GM12878 (cell line): ENCODE measurements at regions not wholly inside any gene's neighbourhood (a gene's known extent, or its start where the extent isn't known, plus 50 kb on each side); places are given as distances from the start of the nearest gene placed in this dataset.

Source experiments
- EGR1 ChIP-seq, 2 experiments: IDR thresholded peaks; 1 replicate in 1 of 2; 2 replicates in 1 of 2; pipeline ENCODE4 v1.6.1; 2011 to 2012; ENCODE audit warnings: low read depth in 2 of 2, low read length in 2 of 2, borderline replicate concordance in 1 of 2, mild to moderate bottlenecking in 1 of 2, moderate library complexity in 1 of 2
- FOXK2 ChIP-seq: fragments of 450-650 bp; IDR thresholded peaks from 2 replicates; pipeline ENCODE4 v1.6.1; 2017; ENCODE audit warnings: mild to moderate bottlenecking, moderate library complexity
- NRF1 ChIP-seq: conservative IDR thresholded peaks from 2 replicates; pipeline ENCODE4 v1.6.1; 2011; ENCODE audit warnings: mild to moderate bottlenecking, low read depth, low read length, improper control_type of control experiment
- POLR2AphosphoS5 ChIP-seq: IDR thresholded peaks from 2 replicates; pipeline ENCODE4 v1.6.1; 2011; ENCODE audit warnings: mild to moderate bottlenecking, low read length, inconsistent platforms
- TF ChIP-seq, protein P1 (sequence below), 3 experiments: IDR thresholded peaks in 2 of 3; conservative IDR thresholded peaks in 1 of 3; 2 replicates each; pipeline ENCODE4 v1.5.1; 2011; ENCODE audit warnings: low read depth in 3 of 3, low read length in 3 of 3, mild to moderate bottlenecking in 3 of 3, control low read depth in 2 of 3, moderate library complexity in 2 of 3, inconsistent platforms in 1 of 3, mixed read lengths in 1 of 3; ENCODE audit not compliant: control insufficient read depth in 2 of 3, insufficient read depth in 1 of 3; ENCODE audit errors: extremely low read depth in 1 of 3

GRCh38 chr16:72427051-72427782, 255.3 kb upstream of the PMFBP1 start:
- no peak for TF ChIP-seq FOXK2
- no peak for TF ChIP-seq NRF1
- no peak for TF ChIP-seq POLR2AphosphoS5
- TF ChIP-seq, protein P1, sequence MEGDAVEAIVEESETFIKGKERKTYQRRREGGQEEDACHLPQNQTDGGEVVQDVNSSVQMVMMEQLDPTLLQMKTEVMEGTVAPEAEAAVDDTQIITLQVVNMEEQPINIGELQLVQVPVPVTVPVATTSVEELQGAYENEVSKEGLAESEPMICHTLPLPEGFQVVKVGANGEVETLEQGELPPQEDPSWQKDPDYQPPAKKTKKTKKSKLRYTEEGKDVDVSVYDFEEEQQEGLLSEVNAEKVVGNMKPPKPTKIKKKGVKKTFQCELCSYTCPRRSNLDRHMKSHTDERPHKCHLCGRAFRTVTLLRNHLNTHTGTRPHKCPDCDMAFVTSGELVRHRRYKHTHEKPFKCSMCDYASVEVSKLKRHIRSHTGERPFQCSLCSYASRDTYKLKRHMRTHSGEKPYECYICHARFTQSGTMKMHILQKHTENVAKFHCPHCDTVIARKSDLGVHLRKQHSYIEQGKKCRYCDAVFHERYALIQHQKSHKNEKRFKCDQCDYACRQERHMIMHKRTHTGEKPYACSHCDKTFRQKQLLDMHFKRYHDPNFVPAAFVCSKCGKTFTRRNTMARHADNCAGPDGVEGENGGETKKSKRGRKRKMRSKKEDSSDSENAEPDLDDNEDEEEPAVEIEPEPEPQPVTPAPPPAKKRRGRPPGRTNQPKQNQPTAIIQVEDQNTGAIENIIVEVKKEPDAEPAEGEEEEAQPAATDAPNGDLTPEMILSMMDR (IDR thresholded peaks at IDR 0.05 in 2 of 3, conservative IDR thresholded peaks at IDR 0.05 in 1 of 3; ENCODE audit: control insufficient read depth in 2 of 3, extremely low read depth in 1 of 3, insufficient read depth in 1 of 3, low read depth in 3 of 3, low read length in 3 of 3): no peak
- no peak for TF ChIP-seq EGR1 (IDR thresholded peaks at IDR 0.05; ENCODE audit: borderline replicate concordance in 1 of 2, low read depth in 2 of 2, low read length in 2 of 2)
